ENCODE measurements at regions not wholly inside any gene's neighbourhood (a gene's known extent, or its start where the extent isn't known, plus 50 kb on each side); places are given as distances from the start of the nearest gene placed in this dataset.
"Not testable (repeated sequence)": the region's sequence is repeated elsewhere in the genome, so short reads cannot be mapped to it uniquely, and the experiment has no call there.

- H4K20me1 ChIP-seq (ENCODE audit: control insufficient read depth, extremely low read depth, insufficient read depth, low read length); H3K9ac ChIP-seq (ENCODE audit: control insufficient read depth, extremely low read depth, insufficient read depth, low read length); dilution Hi-C loops (cut with MboI; ENCODE audit: extremely low pct_ligation_motif_present, low sequenced_read_pairs); H3K79me2 ChIP-seq (ENCODE audit: control insufficient read depth, insufficient read depth, low read length); H3K27ac ChIP-seq (ENCODE audit: control insufficient read depth, insufficient read depth, low read length); H3K4me3 ChIP-seq (ENCODE audit: control insufficient read depth in 2 of 3, extremely low read depth in 1 of 3, insufficient read depth in 2 of 3, low read depth in 1 of 3, low read length in 3 of 3); H3K4me2 ChIP-seq (ENCODE audit: control insufficient read depth, extremely low read depth, insufficient read depth, low read depth, low read length); DNase-seq (ENCODE audit: low read depth, low spot score); FAIRE-seq; H3K4me1 ChIP-seq (ENCODE audit: control insufficient read depth, extremely low read depth, insufficient read depth, low read length); H2AFZ ChIP-seq (ENCODE audit: control insufficient read depth, low read length); H3K9me1 ChIP-seq (ENCODE audit: control insufficient read depth, extremely low read depth, insufficient read depth, low read length); H3K36me3 ChIP-seq (ENCODE audit: control insufficient read depth in 2 of 2, extremely low read depth in 1 of 2, insufficient read depth in 2 of 2, low read length in 2 of 2); H3K27me3 ChIP-seq (ENCODE audit: control insufficient read depth, extremely low read depth, insufficient read depth, low read length): not testable (repeated sequence)
- peaks cover 12% of the 10 kb centered on the region for H3K9me3 ChIP-seq (ENCODE audit: control insufficient read depth, low read depth, low read length)
These were observed 1104.1 kb downstream of the RPIA start for GRCh38 chr2:89795530-89795929.

GRCh38 chr2:89797320-89798038 lies 1106.0 kb downstream of the RPIA start:
- Histone ChIP-seq H3K4me3 (ENCODE audit: control insufficient read depth in 2 of 3, extremely low read depth in 1 of 3, insufficient read depth in 2 of 3, low read depth in 1 of 3, low read length in 3 of 3) (no peak overlapping the region), H3K79me2 (ENCODE audit: control insufficient read depth, insufficient read depth, low read length) (no peaks in the 10 kb centered on the region)

GRCh38 chr2:89801207-89801606 lies 1109.7 kb downstream of the RPIA start:
- H3K4me1 ChIP-seq (ENCODE audit: control insufficient read depth, extremely low read depth, insufficient read depth, low read length); H3K9ac ChIP-seq (ENCODE audit: control insufficient read depth, extremely low read depth, insufficient read depth, low read length); H3K79me2 ChIP-seq (ENCODE audit: control insufficient read depth, insufficient read depth, low read length); FAIRE-seq; H3K27ac ChIP-seq (ENCODE audit: control insufficient read depth, insufficient read depth, low read length); H3K27me3 ChIP-seq (ENCODE audit: control insufficient read depth, extremely low read depth, insufficient read depth, low read length); H4K20me1 ChIP-seq (ENCODE audit: control insufficient read depth, extremely low read depth, insufficient read depth, low read length); H3K4me3 ChIP-seq (ENCODE audit: control insufficient read depth in 2 of 3, extremely low read depth in 1 of 3, insufficient read depth in 2 of 3, low read depth in 1 of 3, low read length in 3 of 3); DNase-seq (ENCODE audit: low read depth, low spot score); dilution Hi-C loops (cut with MboI; ENCODE audit: extremely low pct_ligation_motif_present, low sequenced_read_pairs); H3K9me1 ChIP-seq (ENCODE audit: control insufficient read depth, extremely low read depth, insufficient read depth, low read length); H3K4me2 ChIP-seq (ENCODE audit: control insufficient read depth, extremely low read depth, insufficient read depth, low read depth, low read length); H2AFZ ChIP-seq (ENCODE audit: control insufficient read depth, low read length); H3K36me3 ChIP-seq (ENCODE audit: control insufficient read depth in 2 of 2, extremely low read depth in 1 of 2, insufficient read depth in 2 of 2, low read length in 2 of 2): not testable (repeated sequence)
- peaks cover 19% of the 10 kb centered on the region for H3K9me3 ChIP-seq (ENCODE audit: control insufficient read depth, low read depth, low read length)

More at GRCh38 chr2:89797320-89798038, 1106.0 kb downstream of the RPIA start:
- TF ChIP-seq EZH2 (IDR thresholded peaks at IDR 0.05; ENCODE audit: low read length) (no peak), CTCF (optimal IDR thresholded peaks at IDR 0.05 in 1 of 3, IDR thresholded peaks at IDR 0.05 in 1 of 3, conservative IDR thresholded peaks at IDR 0.05 in 1 of 3; ENCODE audit: extremely low read depth in 1 of 3, insufficient read depth in 2 of 3, low read length in 3 of 3) (no peak)
- no peaks in the 10 kb centered on the region for H3K9me1 ChIP-seq (ENCODE audit: control insufficient read depth, extremely low read depth, insufficient read depth, low read length)
- no peaks in the 10 kb centered on the region for H4K20me1 ChIP-seq (ENCODE audit: control insufficient read depth, extremely low read depth, insufficient read depth, low read length)
- no peak overlapping the region for H3K27ac ChIP-seq (ENCODE audit: control insufficient read depth, insufficient read depth, low read length)
- H2AFZ ChIP-seq (ENCODE audit: control insufficient read depth, low read length): no peak overlapping the region
- H3K36me3 ChIP-seq (ENCODE audit: control insufficient read depth in 2 of 2, extremely low read depth in 1 of 2, insufficient read depth in 2 of 2, low read length in 2 of 2): no peaks in the 10 kb centered on the region
- FAIRE-seq (no peak), DNase-seq (ENCODE audit: low read depth, low spot score) (no peak)
- no peak overlapping the region for H3K9ac ChIP-seq (ENCODE audit: control insufficient read depth, extremely low read depth, insufficient read depth, low read length)
- dilution Hi-C loops (cut with MboI; ENCODE audit: extremely low pct_ligation_motif_present, low sequenced_read_pairs): no loop called here
- peaks cover 15% of the 10 kb centered on the region for H3K9me3 ChIP-seq (ENCODE audit: control insufficient read depth, low read depth, low read length)
- H3K4me1 ChIP-seq (ENCODE audit: control insufficient read depth, extremely low read depth, insufficient read depth, low read length): no peaks in the 10 kb centered on the region
- H3K27me3 ChIP-seq (ENCODE audit: control insufficient read depth, extremely low read depth, insufficient read depth, low read length): no peaks in the 10 kb centered on the region
- H3K4me2 ChIP-seq (ENCODE audit: control insufficient read depth, extremely low read depth, insufficient read depth, low read depth, low read length): no peak overlapping the region

GRCh38 chr2:89806363-89806762 lies 1114.9 kb downstream of the RPIA start:
- not testable (repeated sequence) for H4K20me1 ChIP-seq (ENCODE audit: control insufficient read depth, extremely low read depth, insufficient read depth, low read length)
- H3K9me3 ChIP-seq (ENCODE audit: control insufficient read depth, low read depth, low read length): peaks cover 17% of the 10 kb centered on the region

More at GRCh38 chr2:89806363-89806762, 1114.9 kb downstream of the RPIA start:
- FAIRE-seq; H3K4me2 ChIP-seq (ENCODE audit: control insufficient read depth, extremely low read depth, insufficient read depth, low read depth, low read length); DNase-seq (ENCODE audit: low read depth, low spot score); H3K9me1 ChIP-seq (ENCODE audit: control insufficient read depth, extremely low read depth, insufficient read depth, low read length); H3K4me1 ChIP-seq (ENCODE audit: control insufficient read depth, extremely low read depth, insufficient read depth, low read length); H2AFZ ChIP-seq (ENCODE audit: control insufficient read depth, low read length); H3K27me3 ChIP-seq (ENCODE audit: control insufficient read depth, extremely low read depth, insufficient read depth, low read length); H3K27ac ChIP-seq (ENCODE audit: control insufficient read depth, insufficient read depth, low read length); dilution Hi-C loops (cut with MboI; ENCODE audit: extremely low pct_ligation_motif_present, low sequenced_read_pairs); H3K79me2 ChIP-seq (ENCODE audit: control insufficient read depth, insufficient read depth, low read length); H3K4me3 ChIP-seq (ENCODE audit: control insufficient read depth in 2 of 3, extremely low read depth in 1 of 3, insufficient read depth in 2 of 3, low read depth in 1 of 3, low read length in 3 of 3); H3K9ac ChIP-seq (ENCODE audit: control insufficient read depth, extremely low read depth, insufficient read depth, low read length); H3K36me3 ChIP-seq (ENCODE audit: control insufficient read depth in 2 of 2, extremely low read depth in 1 of 2, insufficient read depth in 2 of 2, low read length in 2 of 2): not testable (repeated sequence)

Measured in keratinocyte (primary cell).